ENCODE measurements at regions not wholly inside any gene's neighbourhood (a gene's known extent, or its start where the extent isn't known, plus 50 kb on each side); places are given as distances from the start of the nearest gene placed in this dataset.

DNA sequence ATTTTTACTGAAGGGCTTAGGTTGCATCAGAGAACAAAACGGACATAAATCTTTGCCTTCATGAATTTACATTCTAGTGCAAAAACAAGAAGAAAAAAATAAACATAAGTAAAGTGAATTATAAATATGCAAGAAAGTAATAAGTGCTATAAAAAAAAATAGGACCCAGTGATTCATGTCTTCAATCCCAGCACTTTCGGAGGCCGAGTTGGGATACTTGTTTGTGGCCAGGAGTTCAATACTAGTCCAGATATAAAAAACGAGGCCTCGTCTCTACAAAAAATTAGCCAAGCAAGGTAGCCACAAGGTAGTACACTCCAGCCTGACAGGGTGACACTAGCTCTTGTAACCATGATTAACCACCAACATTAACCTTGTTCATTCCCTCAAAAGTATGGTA lies 193.5 kb downstream of the SIM1 start:
- H3K4me2 ChIP-seq, result no peak overlapping the region

GRCh38 chr6:100269189-100269588 lies 195.5 kb downstream of the SIM1 start:
- Histone ChIP-seq H3K4me2 (no peak overlapping the region), H3K27ac (no peak overlapping the region)

More for the DNA sequence above, 193.5 kb downstream of the SIM1 start:
- no peaks in the 10 kb centered on the region for H4K20me1 ChIP-seq (ENCODE audit: insufficient read depth)
- no peaks in the 10 kb centered on the region for H3K4me1 ChIP-seq (replicated peaks; ENCODE audit: insufficient read depth)
- no peak overlapping the region for H2AFZ ChIP-seq
- H3K9me2 ChIP-seq (ENCODE audit: insufficient read depth), result no peaks in the 10 kb centered on the region
- intact Hi-C loops (cut with micrococcal nuclease; ENCODE audit: unreplicated experiment), result no loop called here
- no peak overlapping the region for H3K27ac ChIP-seq
- no peaks in the 10 kb centered on the region for H3F3A ChIP-seq (ENCODE audit: insufficient read depth, low read depth)
- ChIA-PET CTCF (no interaction called here), POLR2A (ENCODE audit: unreplicated experiment) (no interaction called here)
- H3K4me3 ChIP-seq, result no peak overlapping the region
- no peak for DNase-seq
- BruUV-seq (replicated peaks), result no TSS peak
- H3K27me3 ChIP-seq (ENCODE audit: insufficient read depth, low read depth), result no peaks in the 10 kb centered on the region
- no peaks in the 10 kb centered on the region for H3K9me3 ChIP-seq (ENCODE audit: insufficient read depth, low read depth)
- no peaks in the 10 kb centered on the region for H3K79me2 ChIP-seq (ENCODE audit: low read depth)
- H3K36me3 ChIP-seq (ENCODE audit: low read depth), result no peaks in the 10 kb centered on the region
- TF ChIP-seq CTCF (conservative IDR thresholded peaks at IDR 0.05) (no peak), EZH2 (IDR thresholded peaks at IDR 0.05; ENCODE audit: low read depth) (no peak)

DNA sequence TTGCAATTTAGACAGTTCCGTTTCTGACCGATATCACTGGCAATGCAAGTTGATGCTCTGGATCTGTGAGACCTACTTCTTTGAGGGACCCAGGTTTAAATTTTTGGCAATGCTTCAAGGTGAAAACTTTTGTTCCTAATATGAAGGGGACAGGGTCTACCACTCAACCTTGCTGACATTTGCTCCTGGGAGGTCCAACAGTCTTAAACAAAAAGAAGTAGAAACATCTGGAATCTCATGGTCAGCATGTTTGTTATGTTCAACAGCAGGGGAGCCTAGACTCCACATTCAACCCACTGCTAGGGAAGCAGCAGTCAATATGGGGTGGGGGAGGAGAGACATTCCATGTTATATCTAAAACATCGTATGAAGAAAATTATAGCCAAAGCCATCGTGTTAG lies 196.4 kb downstream of the SIM1 start:
- Histone ChIP-seq H3F3A (ENCODE audit: insufficient read depth, low read depth) (no peaks in the 10 kb centered on the region), H3K9me2 (ENCODE audit: insufficient read depth) (no peaks in the 10 kb centered on the region), H3K27me3 (ENCODE audit: insufficient read depth, low read depth) (no peaks in the 10 kb centered on the region), H3K4me1 (replicated peaks; ENCODE audit: insufficient read depth) (no peaks in the 10 kb centered on the region), H3K79me2 (ENCODE audit: low read depth) (no peaks in the 10 kb centered on the region), H3K4me3 (no peak overlapping the region), H3K4me2 (no peak overlapping the region), H3K27ac (no peak overlapping the region), H4K20me1 (ENCODE audit: insufficient read depth) (no peaks in the 10 kb centered on the region), H3K9me3 (ENCODE audit: insufficient read depth, low read depth) (no peaks in the 10 kb centered on the region), H3K36me3 (ENCODE audit: low read depth) (no peaks in the 10 kb centered on the region), H2AFZ (no peak overlapping the region)
- ChIA-PET CTCF (no interaction called here), POLR2A (ENCODE audit: unreplicated experiment) (no interaction called here)
- TF ChIP-seq CTCF (conservative IDR thresholded peaks at IDR 0.05) (no peak), EZH2 (IDR thresholded peaks at IDR 0.05; ENCODE audit: low read depth) (no peak)
- no TSS peak for BruUV-seq (replicated peaks)
- intact Hi-C loops (cut with micrococcal nuclease; ENCODE audit: unreplicated experiment), result loop anchor here (2.0 kb wide), 1 partner anchor 28 kb away; no protein-coding TSS in a partner anchor
- DNase-seq, result no peak

More at GRCh38 chr6:100269189-100269588, 195.5 kb downstream of the SIM1 start:
- Histone ChIP-seq H3K9me2 (ENCODE audit: insufficient read depth) (no peaks in the 10 kb centered on the region), H3K9me3 (ENCODE audit: insufficient read depth, low read depth) (no peaks in the 10 kb centered on the region), H3K4me1 (replicated peaks; ENCODE audit: insufficient read depth) (no peaks in the 10 kb centered on the region), H3K36me3 (ENCODE audit: low read depth) (no peaks in the 10 kb centered on the region), H3K4me3 (no peak overlapping the region), H3F3A (ENCODE audit: insufficient read depth, low read depth) (no peaks in the 10 kb centered on the region), H3K27me3 (ENCODE audit: insufficient read depth, low read depth) (no peaks in the 10 kb centered on the region), H4K20me1 (ENCODE audit: insufficient read depth) (no peaks in the 10 kb centered on the region), H2AFZ (no peak overlapping the region), H3K79me2 (ENCODE audit: low read depth) (no peaks in the 10 kb centered on the region)
- no peak for TF ChIP-seq CTCF (conservative IDR thresholded peaks at IDR 0.05)
- no peak for TF ChIP-seq EZH2 (IDR thresholded peaks at IDR 0.05; ENCODE audit: low read depth)
- BruUV-seq (replicated peaks), result no TSS peak
- CTCF ChIA-PET, result interaction anchor here (0.7 kb wide), 1 partner anchor 10 kb away, joined by 3 read pairs; no protein-coding TSS in a partner anchor
- DNase-seq, result no peak
- POLR2A ChIA-PET (ENCODE audit: unreplicated experiment), result no interaction called here
- intact Hi-C loops (cut with micrococcal nuclease; ENCODE audit: unreplicated experiment), result loop anchor here (2.0 kb wide), 1 partner anchor 28 kb away; no protein-coding TSS in a partner anchor
